ENCODE measurements at regions not wholly inside any gene's neighbourhood (a gene's known extent, or its start where the extent isn't known, plus 50 kb on each side); places are given as distances from the start of the nearest gene placed in this dataset.
"Not testable (repeated sequence)": the region's sequence is repeated elsewhere in the genome, so short reads cannot be mapped to it uniquely, and the experiment has no call there.

GRCh38 chr17:77330602-77331081 lies 189.9 kb downstream of the SEC14L1 start:
- no peak overlapping the region for H3K27ac ChIP-seq
- TF ChIP-seq ZFX (IDR thresholded peaks at IDR 0.05) (no peak), CTCF (conservative IDR thresholded peaks at IDR 0.05) (no peak)

GRCh38 chr17:77331301-77331864 lies 190.6 kb downstream of the SEC14L1 start:
- H3K27ac ChIP-seq, result no peak overlapping the region
- TF ChIP-seq CTCF (conservative IDR thresholded peaks at IDR 0.05) (peak; percentile 95), ZFX (IDR thresholded peaks at IDR 0.05) (no peak)

GRCh38 chr17:77332034-77332971 lies 191.5 kb downstream of the SEC14L1 start:
- TF ChIP-seq ZFX (IDR thresholded peaks at IDR 0.05) (no peak), CTCF (conservative IDR thresholded peaks at IDR 0.05) (no peak)

GRCh38 chr17:77332981-77333685 lies 192.4 kb downstream of the SEC14L1 start:
- TF ChIP-seq CTCF (conservative IDR thresholded peaks at IDR 0.05), result no peak
- no peak for TF ChIP-seq ZFX (IDR thresholded peaks at IDR 0.05)
- H3K27ac ChIP-seq, result no peak overlapping the region

More at GRCh38 chr17:77332034-77332971, 191.5 kb downstream of the SEC14L1 start:
- no peak overlapping the region for H3K27ac ChIP-seq

- TF ChIP-seq CTCF (conservative IDR thresholded peaks at IDR 0.05) (no peak), ZFX (IDR thresholded peaks at IDR 0.05) (no peak)
- no peak overlapping the region for H3K27ac ChIP-seq
These were observed 196.4 kb downstream of the SEC14L1 start for GRCh38 chr17:77337150-77337549.

- H3K27ac ChIP-seq, result no peak overlapping the region
- no peak for TF ChIP-seq ZFX (IDR thresholded peaks at IDR 0.05)
- no peak for TF ChIP-seq CTCF (conservative IDR thresholded peaks at IDR 0.05)
These were observed 200.3 kb downstream of the SEC14L1 start for GRCh38 chr17:77341069-77341541.

GRCh38 chr17:77342656-77342990 lies 201.9 kb downstream of the SEC14L1 start:
- not testable (repeated sequence) for H3K27ac ChIP-seq

All from C4-2B (cell line).